BLaER1 treated with 17β-estradiol and CSF1 and Interleukin-3, amounts not matched to agents 10 nM and 100 nM (cell line): ENCODE measurements at regions not wholly inside any gene's neighbourhood (a gene's known extent, or its start where the extent isn't known, plus 50 kb on each side); places are given as distances from the start of the nearest gene placed in this dataset.

Experiments used
- H3K27ac ChIP-seq, 11 experiments: shearing (Covaris generic); formaldehyde crosslinking; 2 replicates each; pipeline ENCODE4 v1.8.1; 2022
- H3K27me3 ChIP-seq, 11 experiments: shearing (Covaris generic); formaldehyde crosslinking; 2 replicates each; pipeline ENCODE4 v1.8.1; 2022
- H3K36me3 ChIP-seq, 11 experiments: shearing (Covaris generic); formaldehyde crosslinking; 2 replicates each; pipeline ENCODE4 v1.8.1; 2022
- H3K4me1 ChIP-seq, 10 experiments: shearing (Covaris generic); formaldehyde crosslinking; 2 replicates each; pipeline ENCODE4 v1.8.1; 2022
- H3K4me2 ChIP-seq, 11 experiments: shearing (Covaris generic); formaldehyde crosslinking; 2 replicates each; pipeline ENCODE4 v1.8.1; 2022
- H3K4me3 ChIP-seq, 10 experiments: shearing (Covaris generic); formaldehyde crosslinking; 2 replicates each; pipeline ENCODE4 v1.8.1; 2022
- H3K9ac ChIP-seq, 11 experiments: shearing (Covaris generic); formaldehyde crosslinking; 2 replicates each; pipeline ENCODE4 v1.8.1; 2022
- H3K9me3 ChIP-seq, 11 experiments: shearing (Covaris generic); formaldehyde crosslinking; replicated peaks in 1 of 11; 2 replicates each; pipeline ENCODE4 v1.8.1; 2022
- H4K20me1 ChIP-seq, 11 experiments: shearing (Covaris generic); formaldehyde crosslinking; 2 replicates each; pipeline ENCODE4 v1.8.1; 2022
- Cebpa-rat ChIP-seq, 11 experiments: shearing (Covaris generic); IDR thresholded peaks; 2 replicates each; pipeline ENCODE4 v1.8.1; 2022

DNA sequence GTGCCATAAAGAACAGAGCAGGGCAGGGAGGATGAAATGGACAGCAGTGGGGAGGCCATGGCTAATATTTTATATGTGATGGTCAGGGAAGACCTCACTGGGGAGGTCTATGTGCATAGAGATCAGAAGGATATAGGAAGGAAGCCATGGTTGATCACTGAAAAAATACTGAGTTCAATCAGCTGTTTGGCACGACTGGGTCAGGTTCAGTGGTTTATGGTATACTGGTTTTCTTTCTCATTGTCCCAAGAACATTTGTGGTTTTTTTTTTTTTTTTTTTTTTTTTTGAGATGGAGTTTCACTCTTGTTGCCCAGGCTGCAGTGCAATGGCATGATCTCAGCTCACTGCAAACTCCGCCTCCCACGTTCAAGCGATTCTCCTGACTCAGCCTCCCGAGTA, 78.3 kb upstream of the TIAM2 start:
- Histone ChIP-seq H3K36me3 (peaks cover 0 to 2% (median 0%) of the 10 kb centered on the region in 11 experiments; a peak in 1 of 22 replicates), H3K4me3 (no peak overlapping the region), H3K27me3 (no peaks in the 10 kb centered on the region), H4K20me1 (no peaks in the 10 kb centered on the region), H3K27ac (no peak overlapping the region), H3K4me2 (no peak overlapping the region), H3K9me3 (no peaks in the 10 kb centered on the region), H3K9ac (no peak overlapping the region), H3K4me1 (peaks cover 0 to 10% (median 8%) of the 10 kb centered on the region in 10 experiments; a peak in 11 of 20 replicates)
- TF ChIP-seq Cebpa-rat (IDR thresholded peaks at IDR 0.05): no peak

DNA sequence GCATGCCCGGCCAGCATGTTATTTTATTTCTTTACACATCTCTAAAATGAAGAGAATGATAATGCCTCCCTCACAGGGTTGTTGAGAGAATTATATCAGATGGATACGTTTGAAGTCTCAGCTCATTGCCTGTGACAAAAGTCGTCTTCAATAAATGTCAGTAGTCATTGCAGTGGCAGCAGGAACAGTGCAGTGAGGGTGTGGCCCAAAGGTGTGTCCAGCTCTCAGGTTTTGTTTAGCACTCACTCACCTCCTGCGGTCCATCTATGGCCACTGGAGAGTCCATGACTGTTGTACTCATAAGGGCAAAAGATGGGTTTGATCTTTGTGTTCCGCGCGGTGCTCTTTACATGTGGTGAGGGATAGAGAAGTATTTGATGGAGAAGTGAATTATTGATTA, 77.2 kb upstream of the TIAM2 start:
- H3K36me3 ChIP-seq: no peaks in the 10 kb centered on the region

DNA sequence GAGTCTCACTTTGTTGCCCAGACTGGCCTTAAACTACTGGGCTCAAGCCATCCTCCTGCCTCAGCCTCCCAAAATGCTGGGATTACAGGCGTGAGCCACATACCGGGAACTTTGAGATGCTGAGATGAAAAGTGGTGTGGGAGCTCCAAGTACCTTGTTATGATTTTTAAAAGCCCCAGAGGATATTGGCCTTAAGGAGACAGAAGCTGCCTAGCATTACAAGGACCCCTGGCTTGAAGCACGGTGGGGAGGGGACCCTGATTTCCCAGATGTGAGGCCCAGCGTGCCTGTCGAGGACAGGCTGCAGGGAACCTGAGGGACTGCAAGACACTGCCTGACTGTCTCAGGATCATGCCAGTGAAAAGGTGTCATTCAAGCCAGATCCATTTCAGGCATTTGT, 75.3 kb upstream of the TIAM2 start:
- H3K9ac ChIP-seq: no peak overlapping the region
- H3K27ac ChIP-seq: no peak overlapping the region
- no peaks in the 10 kb centered on the region for H3K36me3 ChIP-seq
- H3K4me2 ChIP-seq: no peak overlapping the region
- H3K4me3 ChIP-seq: no peak overlapping the region
- no peaks in the 10 kb centered on the region for H4K20me1 ChIP-seq
- H3K27me3 ChIP-seq: no peaks in the 10 kb centered on the region
- H3K4me1 ChIP-seq: peaks cover 0 to 19% (median 9%) of the 10 kb centered on the region in 10 experiments; a peak in 12 of 20 replicates
- H3K9me3 ChIP-seq: no peaks in the 10 kb centered on the region
- TF ChIP-seq Cebpa-rat (IDR thresholded peaks at IDR 0.05): no peak

More for the DNA sequence above, 77.2 kb upstream of the TIAM2 start:
- no peaks in the 10 kb centered on the region for H4K20me1 ChIP-seq
- no peak for TF ChIP-seq Cebpa-rat (IDR thresholded peaks at IDR 0.05)
- H3K4me2 ChIP-seq: no peak overlapping the region
- H3K4me3 ChIP-seq: no peak overlapping the region
- no peaks in the 10 kb centered on the region for H3K9me3 ChIP-seq
- H3K27ac ChIP-seq: no peak overlapping the region
- no peak overlapping the region for H3K9ac ChIP-seq
- peaks cover 0 to 11% (median 9%) of the 10 kb centered on the region in 10 experiments; a peak in 11 of 20 replicates for H3K4me1 ChIP-seq
- H3K27me3 ChIP-seq: no peaks in the 10 kb centered on the region

DNA sequence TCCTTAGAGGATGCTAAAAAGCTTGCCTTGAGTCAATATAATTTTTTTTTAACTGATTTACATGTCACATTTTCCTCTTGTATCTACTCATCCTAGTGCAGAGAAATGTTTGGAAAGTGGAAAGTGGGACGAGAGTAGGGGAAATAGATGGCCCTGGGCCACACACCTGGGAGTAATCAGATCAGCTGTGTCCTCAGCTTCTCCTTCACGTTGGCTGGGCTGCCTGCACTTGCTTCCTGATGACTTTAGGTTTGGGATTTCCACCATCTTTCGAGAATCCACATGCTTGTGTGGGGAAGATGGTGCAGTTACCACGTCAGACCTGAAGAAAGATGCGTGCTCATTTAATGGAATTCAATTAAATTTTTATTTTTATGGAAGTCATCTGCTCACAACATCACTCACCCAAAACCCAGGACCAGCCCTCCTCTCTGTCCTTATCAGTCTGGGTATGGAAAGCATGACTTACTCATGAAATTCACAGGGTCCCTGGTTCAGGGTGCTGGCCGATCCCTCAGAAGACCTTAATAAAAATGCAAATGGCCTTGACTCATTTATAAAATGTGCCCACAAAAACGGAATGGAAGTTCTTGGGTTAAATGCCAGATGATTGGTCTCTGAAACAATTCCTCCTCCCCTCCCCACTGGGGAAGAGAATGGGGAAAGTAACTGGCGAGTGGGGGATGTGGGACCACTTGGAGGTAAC, 74.5 kb upstream of the TIAM2 start:
- Histone ChIP-seq H3K4me1 (peaks cover 0 to 19% (median 9%) of the 10 kb centered on the region in 10 experiments; a peak in 12 of 20 replicates), H3K36me3 (no peaks in the 10 kb centered on the region), H3K27ac (no peak overlapping the region), H3K9ac (no peak overlapping the region), H3K9me3 (no peaks in the 10 kb centered on the region), H3K27me3 (no peaks in the 10 kb centered on the region), H4K20me1 (no peaks in the 10 kb centered on the region; a peak in 1 of 22 replicates), H3K4me3 (no peak overlapping the region), H3K4me2 (peak overlapping the region in 2 of 11 experiments; percentile 4 to 32; a peak in 1 of 22 replicates)
- no peak for TF ChIP-seq Cebpa-rat (IDR thresholded peaks at IDR 0.05)

DNA sequence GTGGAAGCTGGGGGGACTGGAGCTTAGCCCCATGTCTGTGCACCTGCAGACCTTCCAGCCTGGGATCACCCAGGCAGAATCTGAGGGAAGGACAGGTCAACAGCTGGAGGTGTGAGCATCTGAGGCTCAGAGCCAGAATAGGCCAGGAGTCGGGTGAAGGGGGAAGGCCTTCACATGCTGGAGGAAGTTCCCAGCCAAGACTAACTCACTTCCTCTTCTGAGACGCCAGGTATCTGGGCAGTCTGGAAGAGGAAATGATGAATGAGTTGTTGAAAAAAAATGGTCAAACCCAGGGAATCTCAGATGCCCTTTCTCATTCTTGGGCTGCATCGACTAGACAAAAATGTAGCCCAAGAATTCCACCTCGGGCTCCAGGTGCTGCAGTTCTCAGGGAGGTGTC, 73.6 kb upstream of the TIAM2 start:
- Histone ChIP-seq H3K9me3 (no peaks in the 10 kb centered on the region), H3K4me1 (peaks cover 0 to 19% (median 9%) of the 10 kb centered on the region in 10 experiments; a peak in 12 of 20 replicates), H3K27ac (no peak overlapping the region), H3K36me3 (no peaks in the 10 kb centered on the region), H3K9ac (no peak overlapping the region), H4K20me1 (peaks cover 0 to 5% (median 0%) of the 10 kb centered on the region in 11 experiments; a peak in 1 of 22 replicates), H3K4me3 (no peak overlapping the region), H3K4me2 (peak overlapping the region in 7 of 11 experiments; percentile 2 to 35 (median 18); a peak in 6 of 22 replicates), H3K27me3 (no peaks in the 10 kb centered on the region)
- no peak for TF ChIP-seq Cebpa-rat (IDR thresholded peaks at IDR 0.05)

DNA sequence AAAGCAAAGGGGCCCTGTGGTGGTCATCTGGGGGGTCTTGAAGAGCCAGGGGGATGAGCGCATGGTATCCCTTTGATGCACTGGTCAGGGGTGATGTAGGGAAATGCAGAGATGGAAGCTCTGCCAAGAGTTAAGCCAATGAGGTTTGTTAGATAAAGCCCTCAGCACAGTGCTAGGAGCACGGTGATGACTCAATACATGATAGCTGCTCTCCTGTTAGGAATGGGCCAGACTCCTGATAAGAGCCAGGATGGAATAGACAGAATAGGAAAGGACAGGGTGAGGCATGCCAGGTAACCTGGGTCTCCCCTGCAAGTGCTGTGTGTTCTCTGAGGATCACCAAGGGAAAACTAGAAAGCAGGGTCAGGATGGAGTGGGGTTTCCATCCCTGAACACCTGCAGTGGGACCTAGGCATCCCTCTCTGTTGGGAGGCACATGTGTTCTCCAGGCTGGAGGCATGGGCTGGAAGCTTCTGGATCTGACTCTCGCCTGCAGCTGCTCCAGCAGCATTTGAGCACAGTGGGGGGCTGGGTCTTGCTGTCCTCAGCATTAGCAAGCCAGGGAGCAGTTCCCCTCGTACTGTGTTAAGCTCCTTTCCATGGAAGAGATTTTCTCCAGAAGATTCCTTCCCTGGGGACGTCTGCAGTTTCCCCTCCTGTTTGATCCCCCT, 71.8 kb upstream of the TIAM2 start:
- no peaks in the 10 kb centered on the region for H3K36me3 ChIP-seq
- TF ChIP-seq Cebpa-rat (IDR thresholded peaks at IDR 0.05): no peak
- peaks cover 0 to 5% (median 0%) of the 10 kb centered on the region in 11 experiments; a peak in 1 of 22 replicates for H4K20me1 ChIP-seq

DNA sequence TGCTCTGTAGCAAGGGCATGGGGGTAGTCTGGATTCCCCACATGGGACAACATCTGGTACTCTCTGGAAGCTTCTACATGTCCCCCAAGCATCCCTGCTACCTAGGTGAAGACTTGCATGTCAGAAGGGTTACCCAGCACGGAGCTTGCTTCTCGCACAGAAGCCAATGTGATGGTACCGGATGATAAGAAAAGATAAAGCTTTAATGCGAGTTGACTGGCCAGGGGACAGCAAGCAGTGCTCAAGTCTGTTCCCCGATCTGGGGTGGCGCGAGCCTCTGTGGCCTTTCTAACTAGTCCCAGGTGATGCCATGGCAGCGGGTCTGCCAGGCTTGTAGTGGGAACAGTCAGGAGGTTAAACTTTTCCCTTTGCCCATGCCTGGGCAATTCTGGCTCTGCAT, 70.0 kb upstream of the TIAM2 start:
- no peak overlapping the region for H3K9ac ChIP-seq
- no peaks in the 10 kb centered on the region for H3K36me3 ChIP-seq
- peaks cover 0 to 5% (median 0%) of the 10 kb centered on the region in 11 experiments; a peak in 1 of 22 replicates for H4K20me1 ChIP-seq
- H3K4me2 ChIP-seq: no peak overlapping the region
- H3K9me3 ChIP-seq: no peaks in the 10 kb centered on the region
- no peaks in the 10 kb centered on the region for H3K27me3 ChIP-seq
- TF ChIP-seq Cebpa-rat (IDR thresholded peaks at IDR 0.05): no peak
- H3K4me1 ChIP-seq: peaks cover 1 to 21% (median 9%) of the 10 kb centered on the region in 10 experiments; a peak in 15 of 20 replicates
- H3K27ac ChIP-seq: no peak overlapping the region
- H3K4me3 ChIP-seq: no peak overlapping the region

More for the DNA sequence above, 71.8 kb upstream of the TIAM2 start:
- Histone ChIP-seq H3K4me1 (peaks cover 0 to 15% (median 9%) of the 10 kb centered on the region in 10 experiments; a peak in 12 of 20 replicates), H3K9me3 (no peaks in the 10 kb centered on the region), H3K27ac (no peak overlapping the region), H3K27me3 (no peaks in the 10 kb centered on the region), H3K4me2 (no peak overlapping the region), H3K4me3 (no peak overlapping the region), H3K9ac (no peak overlapping the region)

DNA sequence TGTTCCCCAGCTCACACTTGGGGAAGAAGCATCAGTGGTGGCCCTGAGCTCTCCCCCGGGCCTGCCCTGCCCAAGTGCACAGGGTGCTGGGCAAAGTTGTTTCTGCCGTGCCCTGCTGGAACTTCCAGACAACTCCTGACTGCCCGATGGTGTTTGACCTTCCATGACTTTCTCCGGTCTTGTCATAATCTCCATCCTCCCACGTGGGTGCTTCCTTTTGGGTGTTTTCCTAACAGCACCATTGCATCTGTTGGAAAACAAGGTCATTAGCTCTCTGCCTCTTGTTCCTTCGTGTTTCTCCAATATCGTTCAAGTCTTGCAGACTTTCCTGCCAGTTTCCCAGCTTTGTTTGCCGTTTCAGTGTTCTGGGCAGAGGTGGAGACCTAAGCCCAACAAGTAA, 68.7 kb upstream of the TIAM2 start:
- TF ChIP-seq Cebpa-rat (IDR thresholded peaks at IDR 0.05): no peak
- Histone ChIP-seq H4K20me1 (peaks cover 0 to 5% (median 0%) of the 10 kb centered on the region in 11 experiments; a peak in 1 of 22 replicates), H3K4me1 (peaks cover 5 to 30% (median 16%) of the 10 kb centered on the region in 10 experiments), H3K4me3 (no peak overlapping the region), H3K4me2 (no peak overlapping the region), H3K9me3 (no peaks in the 10 kb centered on the region), H3K9ac (no peak overlapping the region), H3K27me3 (no peaks in the 10 kb centered on the region), H3K27ac (no peak overlapping the region), H3K36me3 (no peaks in the 10 kb centered on the region)

DNA sequence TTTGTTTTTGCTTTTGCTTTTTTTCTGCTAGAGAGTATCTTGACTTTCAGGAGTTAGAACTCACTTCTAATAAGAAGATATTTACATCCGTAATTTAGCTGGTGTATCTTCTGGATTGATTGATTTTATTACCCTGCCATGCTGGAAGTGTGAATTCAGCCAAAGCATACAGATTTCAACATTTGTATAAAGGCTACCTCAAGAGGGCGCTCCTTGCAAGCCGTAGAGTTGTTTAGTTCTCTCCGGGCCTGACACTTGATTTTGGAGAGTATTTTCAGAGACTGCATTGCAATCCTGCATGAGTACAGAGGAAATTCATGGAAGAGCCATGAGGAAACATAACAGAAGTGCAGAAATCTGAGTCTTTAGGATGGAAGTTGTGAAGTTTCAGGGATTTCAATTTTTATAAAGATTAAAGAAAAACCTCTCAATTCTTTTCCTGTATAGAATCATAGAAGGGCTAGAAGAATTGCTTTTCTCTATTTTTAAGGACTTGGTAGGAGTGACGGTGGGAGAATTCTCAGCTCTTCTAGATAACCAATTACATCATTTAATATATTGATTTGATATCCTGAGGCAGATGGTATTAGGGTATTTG, 66.7 kb upstream of the TIAM2 start:
- no peak overlapping the region for H3K9ac ChIP-seq
- no peak overlapping the region for H3K4me2 ChIP-seq
- H3K27me3 ChIP-seq: no peaks in the 10 kb centered on the region
- peaks cover 0 to 5% (median 0%) of the 10 kb centered on the region in 11 experiments; a peak in 2 of 22 replicates for H4K20me1 ChIP-seq
- TF ChIP-seq Cebpa-rat (IDR thresholded peaks at IDR 0.05): no peak
- H3K4me1 ChIP-seq: peaks cover 19 to 48% (median 34%) of the 10 kb centered on the region in 10 experiments
- no peak overlapping the region for H3K27ac ChIP-seq
- no peak overlapping the region for H3K4me3 ChIP-seq
- H3K36me3 ChIP-seq: no peaks in the 10 kb centered on the region
- no peaks in the 10 kb centered on the region for H3K9me3 ChIP-seq
